ENCODE measurements at regions not wholly inside any gene's neighbourhood (a gene's known extent, or its start where the extent isn't known, plus 50 kb on each side); places are given as distances from the start of the nearest gene placed in this dataset.

- no peaks in the 10 kb centered on the region for H3K4me1 ChIP-seq (ENCODE audit: insufficient read depth, low read length)
- no peak overlapping the region for H2AK5ac ChIP-seq (ENCODE audit: insufficient read length, low read length)
- H3K27me3 ChIP-seq (ENCODE audit: insufficient read depth, low read length): peaks cover 6% of the 10 kb centered on the region; the same call in 1 of the 2 replicates
- no peak overlapping the region for H2BK120ac ChIP-seq (ENCODE audit: low read depth, low read length, poor library complexity, severe bottlenecking)
- no peak overlapping the region for H3K27ac ChIP-seq (ENCODE audit: insufficient read length, low read depth, low read length)
- no peak overlapping the region for H3K56ac ChIP-seq (ENCODE audit: insufficient read length, low read depth, low read length)
- H4K20me1 ChIP-seq (ENCODE audit: control insufficient read depth, insufficient read depth, insufficient read length): no peaks in the 10 kb centered on the region
- H3K9ac ChIP-seq (ENCODE audit: extremely low read depth, insufficient read length, low read length): no peak overlapping the region
- peaks cover 93% of the 10 kb centered on the region for H3K27me3 Mint-ChIP-seq (ENCODE audit: low read depth)
- no peak overlapping the region for H2BK5ac ChIP-seq (ENCODE audit: insufficient read length, low read length)
- H3K36me3 Mint-ChIP-seq (ENCODE audit: insufficient read depth in 1 of 3, low read depth in 3 of 3): no peaks in the 10 kb centered on the region
- H3K9me3 Mint-ChIP-seq: no peaks in the 10 kb centered on the region
- H2AFZ ChIP-seq (ENCODE audit: low read length): no peak overlapping the region
- no peaks in the 10 kb centered on the region for H3K79me2 ChIP-seq (ENCODE audit: insufficient read depth, low read length)
- H3K4me1 Mint-ChIP-seq: peaks cover 9 to 14% of the 10 kb centered on the region in 2 experiments
- H3K4ac ChIP-seq (ENCODE audit: low read depth, low read length): no peak overlapping the region
- H3K23ac ChIP-seq (ENCODE audit: insufficient read length, low read depth, low read length): no peak overlapping the region
- WGBS (ENCODE audit: extremely low coverage, insufficient read length, low lambda C conversion rate): no CpG with 5 or more reads among the region's 5 CpGs
- no peak overlapping the region for H3K18ac ChIP-seq (ENCODE audit: insufficient read length, low read depth, low read length)
- H2BK12ac ChIP-seq (ENCODE audit: insufficient read length, low read depth, low read length): no peak overlapping the region
- H3K79me1 ChIP-seq (ENCODE audit: insufficient read depth, low read depth, low read length, poor library complexity, severe bottlenecking): no peaks in the 10 kb centered on the region
- H4K8ac ChIP-seq (replicated peaks; ENCODE audit: insufficient read length, low read depth, low read length): no peak overlapping the region
- H3T11ph ChIP-seq (ENCODE audit: low read length): no peak overlapping the region
- DNase-seq: no peak
- no peak overlapping the region for H3K4me3 Mint-ChIP-seq
- H3K9me3 ChIP-seq (ENCODE audit: control insufficient read depth, low read depth, low read length): no peaks in the 10 kb centered on the region
- TF ChIP-seq, protein P1, sequence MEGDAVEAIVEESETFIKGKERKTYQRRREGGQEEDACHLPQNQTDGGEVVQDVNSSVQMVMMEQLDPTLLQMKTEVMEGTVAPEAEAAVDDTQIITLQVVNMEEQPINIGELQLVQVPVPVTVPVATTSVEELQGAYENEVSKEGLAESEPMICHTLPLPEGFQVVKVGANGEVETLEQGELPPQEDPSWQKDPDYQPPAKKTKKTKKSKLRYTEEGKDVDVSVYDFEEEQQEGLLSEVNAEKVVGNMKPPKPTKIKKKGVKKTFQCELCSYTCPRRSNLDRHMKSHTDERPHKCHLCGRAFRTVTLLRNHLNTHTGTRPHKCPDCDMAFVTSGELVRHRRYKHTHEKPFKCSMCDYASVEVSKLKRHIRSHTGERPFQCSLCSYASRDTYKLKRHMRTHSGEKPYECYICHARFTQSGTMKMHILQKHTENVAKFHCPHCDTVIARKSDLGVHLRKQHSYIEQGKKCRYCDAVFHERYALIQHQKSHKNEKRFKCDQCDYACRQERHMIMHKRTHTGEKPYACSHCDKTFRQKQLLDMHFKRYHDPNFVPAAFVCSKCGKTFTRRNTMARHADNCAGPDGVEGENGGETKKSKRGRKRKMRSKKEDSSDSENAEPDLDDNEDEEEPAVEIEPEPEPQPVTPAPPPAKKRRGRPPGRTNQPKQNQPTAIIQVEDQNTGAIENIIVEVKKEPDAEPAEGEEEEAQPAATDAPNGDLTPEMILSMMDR (conservative IDR thresholded peaks at IDR 0.05): no peak
- H4K91ac ChIP-seq (ENCODE audit: insufficient read length, low read depth, low read length): no peak overlapping the region
- H3K14ac ChIP-seq (ENCODE audit: insufficient read depth, low read length): no peak overlapping the region
- H2BK20ac ChIP-seq (ENCODE audit: low read depth, low read length, poor library complexity, severe bottlenecking): no peak overlapping the region
- no peaks in the 10 kb centered on the region for H3K23me2 ChIP-seq (ENCODE audit: insufficient read length, low read depth, low read length, poor library complexity, severe bottlenecking)
- H3K27ac Mint-ChIP-seq: no peak overlapping the region
- no peak overlapping the region for H3K4me2 ChIP-seq (ENCODE audit: insufficient read depth, insufficient read length, low read length)
- no peak overlapping the region for H2BK15ac ChIP-seq (ENCODE audit: low read depth, low read length)
- no peak overlapping the region for H4K5ac ChIP-seq (ENCODE audit: insufficient read length, low read depth, low read length)
Measured at GRCh38 chr12:114499338-114499737, 93.4 kb upstream of the TBX5 start.

All from H9 (cell line).